Mucosa of rectum (tissue), 2 donors: ENCODE measurements at regions not wholly inside any gene's neighbourhood (a gene's known extent, or its start where the extent isn't known, plus 50 kb on each side); places are given as distances from the start of the nearest gene placed in this dataset.
"Not testable (repeated sequence)": the region's sequence is repeated elsewhere in the genome, so short reads cannot be mapped to it uniquely, and the experiment has no call there.

ENCODE experiments used
- H3K27ac ChIP-seq, 2 donors: one replicate each; pipeline ENCODE4 v1.7.0; 2013; ENCODE audit warnings: inconsistent platforms in 2 of 2, low read depth in 2 of 2, low read length in 2 of 2
- H3K27me3 ChIP-seq, 2 donors: one replicate each; pipeline ENCODE4 v1.7.0; 2013; ENCODE audit warnings: low read length in 2 of 2; ENCODE audit not compliant: control insufficient read depth in 2 of 2, insufficient read depth in 2 of 2
- H3K36me3 ChIP-seq, 2 donors: one replicate each; pipeline ENCODE4 v1.7.0; 2013; ENCODE audit warnings: low read length in 2 of 2; ENCODE audit not compliant: control insufficient read depth in 2 of 2, insufficient read depth in 2 of 2
- H3K4me1 ChIP-seq, 2 donors: one replicate each; pipeline ENCODE4 v1.7.0; 2013; ENCODE audit warnings: low read length in 2 of 2, mild to moderate bottlenecking in 1 of 2; ENCODE audit not compliant: control insufficient read depth in 2 of 2, insufficient read depth in 2 of 2
- H3K4me3 ChIP-seq, 2 donors: one replicate each; pipeline ENCODE4 v1.7.0; 2013; ENCODE audit warnings: low read length in 2 of 2
- H3K9ac ChIP-seq, 2 donors: one replicate each; pipeline ENCODE4 v1.7.0; 2013; ENCODE audit warnings: low read length in 2 of 2, low read depth in 1 of 2, mild to moderate bottlenecking in 1 of 2
- H3K9me3 ChIP-seq, 2 donors: one replicate each; pipeline ENCODE4 v1.7.0; 2013; ENCODE audit warnings: low read length in 2 of 2; ENCODE audit not compliant: control insufficient read depth in 2 of 2
- donor health status: healthy.
- donor health status: Normal muscosa, but diverticular disease.

DNA sequence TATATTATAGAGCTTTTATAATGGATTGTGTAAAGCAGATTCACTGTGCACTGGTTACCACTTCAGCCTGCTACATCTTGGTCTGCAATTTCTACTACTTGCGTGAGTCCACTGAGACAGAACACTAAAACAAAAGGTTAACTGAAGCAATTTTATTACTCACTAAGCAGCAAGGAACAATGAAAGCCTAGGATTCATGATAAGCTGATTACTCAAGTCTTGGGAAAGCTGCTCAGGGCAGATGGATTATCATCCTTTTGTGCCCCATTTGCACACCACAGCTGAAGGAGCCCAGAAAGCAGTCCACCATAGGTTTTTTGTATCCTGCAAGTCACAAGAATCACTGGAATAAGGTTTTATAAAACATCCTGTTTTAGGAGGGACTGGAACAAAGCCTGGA lies 1215.2 kb upstream of the TMEFF2 start:
- Histone ChIP-seq H3K27ac (no peak overlapping the region), H3K4me1 (no peaks in the 10 kb centered on the region), H3K27me3 (no peaks in the 10 kb centered on the region), H3K4me3 (no peak overlapping the region), H3K36me3 (no peaks in the 10 kb centered on the region), H3K9me3 (no peaks in the 10 kb centered on the region), H3K9ac (no peak overlapping the region)

DNA sequence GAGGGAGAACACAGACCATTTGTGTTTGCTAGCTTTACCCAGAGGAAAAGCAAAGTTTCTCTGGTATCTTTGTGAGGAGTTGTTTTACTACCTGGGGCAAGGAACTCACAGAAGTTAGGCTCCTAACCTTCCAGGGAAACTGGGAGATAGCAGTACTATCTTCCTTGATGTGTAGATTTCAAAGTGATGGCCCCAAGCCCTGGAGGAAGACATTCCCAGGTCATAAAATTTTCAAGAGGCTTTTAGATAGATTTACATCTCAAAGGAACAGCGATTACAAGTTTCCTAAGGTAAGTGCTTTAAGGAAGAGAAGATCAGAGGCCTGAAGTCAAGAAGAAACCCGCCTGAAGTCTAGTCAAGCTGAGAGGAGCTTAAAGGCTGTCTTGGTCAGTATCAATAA lies 1187.8 kb upstream of the TMEFF2 start:
- H3K4me1 ChIP-seq = no peaks in the 10 kb centered on the region
- H3K9ac ChIP-seq = no peak overlapping the region
- no peaks in the 10 kb centered on the region for H3K9me3 ChIP-seq
- H3K4me3 ChIP-seq = no peak overlapping the region
- no peaks in the 10 kb centered on the region for H3K27me3 ChIP-seq
- no peak overlapping the region for H3K27ac ChIP-seq
- no peaks in the 10 kb centered on the region for H3K36me3 ChIP-seq

DNA sequence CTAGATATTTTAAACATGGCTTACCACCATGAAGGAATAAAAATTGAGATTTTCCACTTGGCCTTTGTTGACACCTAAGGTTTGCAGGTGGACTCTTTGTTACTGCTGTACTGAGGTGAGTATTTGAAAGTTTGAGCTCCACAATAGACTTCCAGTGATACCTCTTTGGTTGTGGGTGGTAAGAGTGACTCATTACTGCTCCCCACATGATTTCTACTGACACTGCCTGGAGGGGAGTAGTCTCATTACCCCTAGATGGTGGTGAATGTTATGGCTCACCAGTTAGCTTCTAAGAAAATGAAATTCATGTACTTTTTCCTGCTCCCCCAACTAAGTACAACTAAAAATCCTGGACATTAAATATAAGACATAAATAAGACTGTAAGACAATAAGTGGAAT lies 1183.1 kb upstream of the TMEFF2 start:
- no peak overlapping the region for H3K9ac ChIP-seq
- H3K4me1 ChIP-seq = no peaks in the 10 kb centered on the region
- no peak overlapping the region for H3K4me3 ChIP-seq
- no peak overlapping the region for H3K27ac ChIP-seq
- no peaks in the 10 kb centered on the region for H3K27me3 ChIP-seq
- H3K36me3 ChIP-seq = no peaks in the 10 kb centered on the region
- H3K9me3 ChIP-seq = no peaks in the 10 kb centered on the region

DNA sequence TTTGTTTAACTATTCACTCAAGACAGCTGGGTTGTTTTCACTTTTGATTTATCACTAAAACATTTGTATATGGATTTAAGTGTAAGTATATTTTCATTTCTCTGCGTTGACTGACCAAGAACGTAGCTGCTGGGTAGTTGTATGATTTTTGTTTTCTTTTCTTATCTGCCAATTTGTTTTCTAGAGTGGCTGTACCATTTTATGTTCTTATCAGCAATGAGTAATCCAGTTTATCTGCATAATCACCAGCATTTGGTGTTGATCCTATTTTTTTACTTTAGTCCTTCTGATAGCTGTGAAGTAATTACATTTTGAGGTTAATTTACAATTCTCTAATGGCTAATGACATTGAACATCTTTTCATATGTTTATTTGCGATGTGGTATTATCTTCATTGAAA lies 1178.4 kb upstream of the TMEFF2 start:
- Histone ChIP-seq H3K4me1 (no peaks in the 10 kb centered on the region), H3K4me3 (no peak overlapping the region), H3K27me3 (no peaks in the 10 kb centered on the region), H3K36me3 (no peaks in the 10 kb centered on the region), H3K9ac (no peak overlapping the region), H3K27ac (no peak overlapping the region), H3K9me3 (no peaks in the 10 kb centered on the region)

DNA sequence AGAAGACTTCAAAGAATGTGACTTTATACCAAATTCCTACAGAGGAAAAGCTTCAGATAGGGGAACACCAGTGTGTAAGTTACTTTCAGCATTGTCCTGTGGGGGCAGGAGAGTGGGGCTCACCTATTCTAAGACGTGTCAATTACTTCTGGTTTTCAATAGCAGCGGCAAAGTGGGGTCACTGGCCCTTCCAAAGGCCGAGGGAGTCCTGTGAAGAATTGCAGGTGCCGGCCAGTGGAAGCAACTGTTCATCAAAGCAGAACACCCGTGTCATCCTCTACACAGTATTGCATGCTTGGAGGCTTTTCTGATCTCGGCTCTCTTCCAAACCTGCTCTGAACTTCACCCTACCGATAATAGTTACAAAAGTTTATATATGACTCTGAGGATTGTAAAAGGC lies 1176.5 kb upstream of the TMEFF2 start:
- H3K27ac ChIP-seq = no peak overlapping the region
- no peaks in the 10 kb centered on the region for H3K36me3 ChIP-seq
- H3K4me1 ChIP-seq = no peaks in the 10 kb centered on the region
- no peaks in the 10 kb centered on the region for H3K9me3 ChIP-seq
- no peak overlapping the region for H3K4me3 ChIP-seq
- H3K9ac ChIP-seq = no peak overlapping the region
- H3K27me3 ChIP-seq = no peaks in the 10 kb centered on the region

DNA sequence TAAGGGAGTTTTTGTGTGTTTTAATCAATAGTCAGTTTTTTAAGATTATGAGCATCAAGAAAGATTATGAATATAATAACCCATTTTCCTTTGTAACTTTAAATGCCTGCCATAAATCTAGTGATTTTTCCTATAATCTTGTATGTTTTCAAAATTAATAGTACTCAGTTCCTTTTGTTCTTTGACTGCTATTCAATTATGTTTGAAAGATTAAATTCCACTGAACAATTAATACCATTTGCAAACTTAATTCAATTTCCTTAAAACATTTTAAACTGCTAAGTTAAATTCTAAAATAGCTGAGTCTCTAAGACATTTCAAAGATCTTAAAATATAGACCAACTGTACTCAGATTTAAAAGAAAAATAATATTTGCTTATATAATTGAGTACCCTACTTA lies 1173.9 kb upstream of the TMEFF2 start:
- Histone ChIP-seq H3K27me3 (no peaks in the 10 kb centered on the region), H3K4me1 (no peaks in the 10 kb centered on the region), H3K9me3 (no peaks in the 10 kb centered on the region), H3K9ac (no peak overlapping the region), H3K27ac (no peak overlapping the region), H3K36me3 (no peaks in the 10 kb centered on the region), H3K4me3 (no peak overlapping the region)

DNA sequence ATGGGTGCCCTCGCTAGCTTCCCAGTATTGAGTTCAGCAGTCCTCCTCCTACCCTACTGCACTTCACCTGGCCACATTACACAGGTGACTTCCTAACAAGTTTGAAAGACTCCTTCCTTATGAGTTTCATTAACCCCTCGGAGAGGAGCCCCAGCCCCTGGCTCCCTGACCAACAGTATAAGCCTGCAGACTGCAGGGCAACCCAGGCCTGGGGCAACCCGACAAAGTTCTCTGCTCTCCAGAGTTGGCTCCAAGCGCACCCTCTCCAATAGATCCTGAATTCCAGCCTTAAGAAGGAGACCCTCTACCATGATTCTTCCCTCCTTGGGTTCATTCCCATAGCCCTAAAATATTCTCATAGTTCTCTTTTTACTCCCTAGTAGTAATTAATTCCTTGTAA lies 1162.8 kb upstream of the TMEFF2 start:
- H3K4me3 ChIP-seq = no peak overlapping the region
- H3K9ac ChIP-seq = no peak overlapping the region
- no peaks in the 10 kb centered on the region for H3K4me1 ChIP-seq
- H3K27me3 ChIP-seq = no peaks in the 10 kb centered on the region
- no peaks in the 10 kb centered on the region for H3K9me3 ChIP-seq
- no peak overlapping the region for H3K27ac ChIP-seq
- no peaks in the 10 kb centered on the region for H3K36me3 ChIP-seq

DNA sequence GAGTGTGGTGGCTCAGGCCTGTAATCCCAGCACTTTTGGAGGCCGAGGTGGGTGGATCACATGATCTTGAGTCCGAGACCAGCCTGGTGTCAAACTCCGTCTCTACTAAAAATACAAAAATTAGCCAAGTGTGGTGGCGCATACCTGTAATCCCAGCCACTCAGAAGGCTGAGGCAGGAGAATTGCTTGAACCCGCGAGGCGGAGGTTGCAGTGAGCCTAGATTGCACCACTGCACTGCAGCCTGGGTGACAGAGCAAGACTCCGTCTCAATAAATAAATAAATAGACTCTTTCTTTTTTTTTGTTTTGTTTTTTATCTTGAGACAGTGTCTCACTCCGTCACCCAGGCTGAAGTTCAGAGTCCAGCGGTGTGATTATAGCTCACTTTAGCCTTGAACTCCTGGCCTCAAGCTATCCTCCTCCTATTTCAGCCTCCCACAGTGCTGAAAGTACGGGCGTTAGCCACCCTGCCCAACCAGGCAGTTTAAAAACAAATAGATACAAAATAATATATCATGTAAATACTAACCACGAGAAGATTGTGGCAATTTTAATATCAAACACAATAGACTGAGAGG lies 1158.0 kb upstream of the TMEFF2 start:
- not testable (repeated sequence) for H3K27ac ChIP-seq, H3K4me3 ChIP-seq, H3K9me3 ChIP-seq, H3K36me3 ChIP-seq, H3K27me3 ChIP-seq, H3K9ac ChIP-seq, H3K4me1 ChIP-seq

DNA sequence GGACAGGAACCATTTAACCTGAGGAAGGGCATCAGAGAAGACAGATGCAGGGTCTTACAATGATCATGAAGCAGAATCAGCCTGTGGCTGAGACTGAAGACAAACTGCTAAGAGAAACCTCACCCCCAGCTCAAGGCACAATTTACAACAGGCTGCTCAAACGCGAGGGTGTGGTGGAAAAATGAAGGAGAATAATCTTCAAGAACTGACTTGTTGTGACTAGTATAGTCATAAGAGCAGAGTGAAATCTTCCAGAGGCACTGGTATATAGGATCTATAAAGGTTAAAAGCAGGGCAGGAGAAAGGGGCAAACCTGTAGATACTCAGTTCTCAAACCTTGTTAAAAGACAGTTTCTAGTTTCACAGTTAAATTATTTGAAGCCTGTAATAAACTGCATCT lies 1155.8 kb upstream of the TMEFF2 start:
- Histone ChIP-seq H3K9me3 (no peaks in the 10 kb centered on the region), H3K36me3 (no peaks in the 10 kb centered on the region), H3K4me1 (no peaks in the 10 kb centered on the region), H3K4me3 (no peak overlapping the region), H3K27ac (no peak overlapping the region), H3K9ac (no peak overlapping the region), H3K27me3 (no peaks in the 10 kb centered on the region)

DNA sequence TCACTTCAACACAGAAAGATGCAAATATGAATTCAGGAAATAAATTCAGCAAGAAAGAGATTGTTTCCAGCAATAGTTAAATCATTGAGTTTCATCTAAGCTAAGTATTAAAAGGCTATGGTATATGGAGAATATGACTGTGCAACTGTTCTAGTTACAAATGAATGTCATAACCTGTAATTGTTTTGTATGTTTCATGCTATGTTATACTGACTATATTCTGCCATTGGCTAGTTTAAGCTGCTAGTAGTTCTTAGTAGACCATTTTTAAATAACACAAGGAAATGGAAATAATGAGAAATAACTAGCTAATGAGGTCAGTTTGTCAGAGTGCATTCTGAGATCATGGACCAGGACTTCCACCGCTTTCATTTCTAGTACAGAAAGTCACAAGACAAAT lies 1154.9 kb upstream of the TMEFF2 start:
- Histone ChIP-seq H3K4me3 (no peak overlapping the region), H3K9ac (no peak overlapping the region), H3K4me1 (no peaks in the 10 kb centered on the region), H3K27ac (no peak overlapping the region), H3K27me3 (no peaks in the 10 kb centered on the region), H3K36me3 (no peaks in the 10 kb centered on the region), H3K9me3 (no peaks in the 10 kb centered on the region)

DNA sequence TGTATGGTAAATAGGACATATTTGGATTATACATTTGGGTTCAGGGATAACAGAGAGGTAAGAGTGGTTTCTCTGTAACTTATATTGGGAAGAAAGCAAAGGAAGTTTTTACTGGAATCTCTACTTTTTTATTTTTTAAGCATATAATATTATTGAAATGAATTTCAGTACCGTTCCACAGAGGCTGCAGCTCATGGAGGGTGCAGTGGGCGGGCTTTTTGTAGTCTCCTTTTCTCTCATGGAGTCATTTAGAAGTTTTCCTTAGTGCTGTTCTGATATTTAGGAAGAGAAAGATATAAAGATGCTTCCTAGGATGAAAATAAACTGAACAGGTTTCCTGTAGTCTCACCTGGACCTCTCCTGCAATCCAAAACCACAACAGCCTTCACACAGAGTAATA lies 1153.3 kb upstream of the TMEFF2 start:
- H3K27ac ChIP-seq = no peak overlapping the region
- H3K4me3 ChIP-seq = peak overlapping the region in 1 of 2 donors; percentile 58
- no peaks in the 10 kb centered on the region for H3K9me3 ChIP-seq
- H3K36me3 ChIP-seq = no peaks in the 10 kb centered on the region
- no peak overlapping the region for H3K9ac ChIP-seq
- no peaks in the 10 kb centered on the region for H3K27me3 ChIP-seq
- no peaks in the 10 kb centered on the region for H3K4me1 ChIP-seq
